Pancreas (tissue), 10 donors: ENCODE measurements at regions not wholly inside any gene's neighbourhood (a gene's known extent, or its start where the extent isn't known, plus 50 kb on each side); places are given as distances from the start of the nearest gene placed in this dataset.

Experiments used
- ATAC-seq, 4 donors: fragments of 200-7000 bp; cut with Tn5 transposase; one replicate each; pipeline versions ENCODE4 v1.8.0 to v1.9.1; 2020; ENCODE audit warnings: mild to moderate bottlenecking in 4 of 4, moderate library complexity in 4 of 4
- DNase-seq, 6 donors: peaks; one replicate each; pipeline ENCODE4 v3.0.0-alpha.2; 2020
- FAIRE-seq: peaks from 2 replicates; lab custom pipeline; 2012; peaks lifted over from hg19 to GRCh38; lab: Jason Lieb, UNC
- H3K27ac ChIP-seq, 4 donors: fragments of 200-600 bp; sonication (generic); 1 replicate in 3 of 4; 2 replicates in 1 of 4; pipeline versions ENCODE4 v1.5.0 to v1.8.0; 2020
- H3K27me3 ChIP-seq, 4 donors: fragments of 200-600 bp; one replicate each; pipeline ENCODE4 v1.8.0; 2021
- H3K36me3 ChIP-seq, 3 donors: fragments of 200-600 bp; sonication (generic) in 1 of 3; one replicate each; pipeline versions ENCODE4 v1.5.0 to v1.8.0; 2020 to 2021
- H3K4me1 ChIP-seq, 3 donors: fragments of 200-600 bp; one replicate each; pipeline ENCODE4 v1.8.0; 2021
- H3K4me3 ChIP-seq, 4 donors: fragments of 200-600 bp; sonication (generic) in 2 of 4; one replicate each; pipeline versions ENCODE4 v1.5.0 to v1.8.0; 2020 to 2021
- H3K9me3 ChIP-seq, 4 donors: fragments of 200-600 bp; one replicate each; pipeline ENCODE4 v1.8.0; 2021
- CTCF ChIP-seq, 4 donors: fragments of 200-600 bp; sonication (generic) in 3 of 4; IDR thresholded peaks; one replicate each; pipeline versions ENCODE4 v1.5.0 to v1.8.0; 2021; ENCODE audit warnings: antibody characterized with exemption in 4 of 4
- WGBS, 2 donors: extraction: QIAGEN DNeasy Blood & Tissue Kit; methylation state at CpG; one replicate each; pipeline ENCODE4 v1.1.7; 2013; 5-methylcytosine and 5-hydroxymethylcytosine counted together
- intact Hi-C, 3 donors: fragments of 100-400 bp; cut with DNase I; formaldehyde crosslinking; loops; one replicate each; pipeline versions ENCODE4 v1.11.1 to v1.14.2; 2022
- donor health status: healthy with polysubstance abuse.
- donor health status: DM: no; HTN: no; CAD: no; lungs with moderate emphysema.
- donor health status: DM: no; HTN: no; CAD: no.
- donor health status: control.
- donor health status: control.
- donor health status: Bipolar disorder and iron deficiency.
- donor health status: DM: yes; HTN: yes; CAD: no.
- donor health status: DM: no; HTN: no; CAD: no.
- donor health status: DM: no; HTN: no; CAD: no.
- donor health status: DM: yes; HTN: yes; CAD: no.

GRCh38 chr2:125850541-125850940 lies 805.4 kb upstream of the GYPC start:
- H3K36me3 ChIP-seq, result no peaks in the 10 kb centered on the region
- TF ChIP-seq CTCF (IDR thresholded peaks at IDR 0.05), result no peak
- H3K4me1 ChIP-seq, result no peaks in the 10 kb centered on the region
- no peak for ATAC-seq
- intact Hi-C loops, result no loop called here
- FAIRE-seq, result no peak
- no peak overlapping the region for H3K27ac ChIP-seq
- H3K4me3 ChIP-seq, result no peak overlapping the region
- no peaks in the 10 kb centered on the region for H3K9me3 ChIP-seq
- no peak for DNase-seq
- no peaks in the 10 kb centered on the region for H3K27me3 ChIP-seq

DNA sequence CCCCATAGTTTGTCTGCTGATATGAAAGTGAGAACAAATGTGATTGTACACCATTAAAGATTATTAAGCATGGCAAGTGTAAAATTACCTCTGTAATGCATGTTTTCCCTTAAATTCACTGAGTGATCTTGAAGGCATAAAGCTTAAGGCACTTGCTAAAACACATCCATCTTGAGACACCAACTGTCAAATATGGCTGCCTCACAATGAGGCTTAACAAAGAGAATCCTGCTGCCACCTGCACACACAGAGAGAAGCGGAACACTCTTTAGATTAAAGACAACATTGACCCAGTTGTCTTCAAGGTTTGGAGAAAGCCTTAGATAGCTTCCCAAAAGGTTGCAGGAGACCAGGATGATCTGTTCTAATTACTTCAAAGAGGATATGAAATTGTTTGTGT lies 803.6 kb upstream of the GYPC start:
- Histone ChIP-seq H3K4me3 (no peak overlapping the region), H3K27me3 (no peaks in the 10 kb centered on the region), H3K36me3 (no peaks in the 10 kb centered on the region), H3K4me1 (no peaks in the 10 kb centered on the region), H3K9me3 (no peaks in the 10 kb centered on the region), H3K27ac (no peak overlapping the region)
- no peak for DNase-seq
- FAIRE-seq, result no peak
- ATAC-seq, result no peak
- intact Hi-C loops, result no loop called here
- TF ChIP-seq CTCF (IDR thresholded peaks at IDR 0.05), result no peak
- 53 to 72% methylated on average over 1 of the region's 1 CpG for WGBS, 2 donors

DNA sequence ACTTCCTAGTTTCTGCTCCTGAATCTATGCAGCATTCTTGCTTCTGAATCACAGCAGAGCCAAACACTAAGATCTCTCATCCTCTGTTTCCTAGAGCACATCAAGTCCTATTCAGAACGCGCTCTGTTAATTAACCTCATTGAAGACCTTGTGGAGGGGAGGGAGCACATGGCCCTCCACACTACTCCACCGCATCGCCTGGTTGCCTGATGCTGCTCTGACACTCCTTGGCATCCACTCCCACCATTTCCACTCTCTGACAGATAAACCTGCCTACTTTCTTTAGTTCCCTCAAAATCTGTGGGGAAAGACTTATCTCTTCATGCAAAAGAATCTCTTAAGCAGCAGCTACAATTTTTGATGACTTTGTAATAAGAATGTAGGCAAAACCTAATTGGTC lies 802.3 kb upstream of the GYPC start:
- Histone ChIP-seq H3K36me3 (no peaks in the 10 kb centered on the region), H3K4me1 (no peaks in the 10 kb centered on the region), H3K27me3 (no peaks in the 10 kb centered on the region), H3K4me3 (no peak overlapping the region), H3K27ac (no peak overlapping the region), H3K9me3 (no peaks in the 10 kb centered on the region)
- TF ChIP-seq CTCF (IDR thresholded peaks at IDR 0.05), result no peak
- intact Hi-C loops, result no loop called here
- DNase-seq (no peak), ATAC-seq (no peak), FAIRE-seq (no peak)
- WGBS, 2 donors, result 75 to 84% methylated on average over 4 of the region's 4 CpGs

- H3K27me3 ChIP-seq, result no peaks in the 10 kb centered on the region
- intact Hi-C loops, result no loop called here
- no peaks in the 10 kb centered on the region for H3K36me3 ChIP-seq
- ATAC-seq (no peak), FAIRE-seq (no peak), DNase-seq (no peak)
- no peak for TF ChIP-seq CTCF (IDR thresholded peaks at IDR 0.05)
- H3K4me3 ChIP-seq, result no peak overlapping the region
- H3K27ac ChIP-seq, result no peak overlapping the region
- WGBS, 2 donors, result 44 to 56% methylated on average over 3 of the region's 3 CpGs
- H3K9me3 ChIP-seq, result no peaks in the 10 kb centered on the region
- no peaks in the 10 kb centered on the region for H3K4me1 ChIP-seq
Observed at GRCh38 chr2:125855204-125855603, 800.8 kb upstream of the GYPC start.

DNA sequence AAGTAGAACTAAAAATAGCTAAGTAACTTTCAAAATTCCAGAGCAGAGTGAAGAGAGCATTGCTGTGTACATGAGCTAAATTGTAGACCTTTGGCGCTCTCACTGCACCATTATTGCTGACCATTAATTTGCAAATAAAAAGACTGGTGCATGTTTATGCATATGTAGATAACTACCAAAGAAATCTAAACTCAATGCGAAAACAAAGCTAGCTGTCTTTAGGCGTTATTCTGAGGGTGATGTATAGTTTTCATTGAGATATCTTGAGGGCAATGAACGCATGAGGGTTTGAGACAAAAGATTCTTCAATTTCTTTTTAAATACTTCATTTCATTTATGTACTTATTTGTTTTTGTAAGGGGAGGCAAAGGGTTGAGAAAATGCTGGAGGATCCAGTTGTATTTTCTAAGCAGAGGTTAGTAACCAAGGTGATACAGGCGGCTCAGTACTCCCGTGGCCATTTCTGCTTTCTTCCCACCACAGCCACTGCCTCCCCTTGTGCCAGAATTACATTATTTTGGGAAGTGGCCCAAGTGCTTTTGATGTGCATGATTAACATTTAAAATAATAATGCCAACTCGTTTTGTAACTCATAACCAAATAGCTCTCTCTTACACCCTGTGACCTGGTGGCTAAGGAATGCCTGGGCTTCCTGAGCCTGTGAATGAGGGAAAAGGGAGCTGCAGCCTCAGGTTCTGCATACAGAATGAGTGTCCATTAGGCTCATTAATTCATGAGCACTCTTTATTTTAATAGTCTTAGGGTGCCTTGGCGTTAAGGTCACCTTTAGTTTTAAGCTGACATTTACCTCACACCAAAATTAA lies 797.8 kb upstream of the GYPC start:
- TF ChIP-seq CTCF (IDR thresholded peaks at IDR 0.05), result no peak
- intact Hi-C loops, result no loop called here

More for the DNA sequence above, 797.8 kb upstream of the GYPC start:
- 52 to 68% methylated on average over 8 of the region's 8 CpGs for WGBS, 2 donors
- H3K36me3 ChIP-seq, result no peaks in the 10 kb centered on the region
- no peak overlapping the region for H3K4me3 ChIP-seq
- ATAC-seq (no peak), FAIRE-seq (no peak), DNase-seq (no peak)
- no peaks in the 10 kb centered on the region for H3K27me3 ChIP-seq
- H3K9me3 ChIP-seq, result no peaks in the 10 kb centered on the region
- H3K27ac ChIP-seq, result no peak overlapping the region
- H3K4me1 ChIP-seq, result no peaks in the 10 kb centered on the region
